HG03469 (cell line): ENCODE measurements at regions not wholly inside any gene's neighbourhood (a gene's known extent, or its start where the extent isn't known, plus 50 kb on each side); places are given as distances from the start of the nearest gene placed in this dataset.

Experiments
- ATAC-seq: cut with Tn5 transposase; IDR thresholded peaks from one replicate; pipeline ENCODE4 v1.9.1; 2021; ENCODE audit warnings: mild to moderate bottlenecking, moderate library complexity, moderate number of reproducible peaks; ENCODE audit not compliant: unreplicated experiment

DNA sequence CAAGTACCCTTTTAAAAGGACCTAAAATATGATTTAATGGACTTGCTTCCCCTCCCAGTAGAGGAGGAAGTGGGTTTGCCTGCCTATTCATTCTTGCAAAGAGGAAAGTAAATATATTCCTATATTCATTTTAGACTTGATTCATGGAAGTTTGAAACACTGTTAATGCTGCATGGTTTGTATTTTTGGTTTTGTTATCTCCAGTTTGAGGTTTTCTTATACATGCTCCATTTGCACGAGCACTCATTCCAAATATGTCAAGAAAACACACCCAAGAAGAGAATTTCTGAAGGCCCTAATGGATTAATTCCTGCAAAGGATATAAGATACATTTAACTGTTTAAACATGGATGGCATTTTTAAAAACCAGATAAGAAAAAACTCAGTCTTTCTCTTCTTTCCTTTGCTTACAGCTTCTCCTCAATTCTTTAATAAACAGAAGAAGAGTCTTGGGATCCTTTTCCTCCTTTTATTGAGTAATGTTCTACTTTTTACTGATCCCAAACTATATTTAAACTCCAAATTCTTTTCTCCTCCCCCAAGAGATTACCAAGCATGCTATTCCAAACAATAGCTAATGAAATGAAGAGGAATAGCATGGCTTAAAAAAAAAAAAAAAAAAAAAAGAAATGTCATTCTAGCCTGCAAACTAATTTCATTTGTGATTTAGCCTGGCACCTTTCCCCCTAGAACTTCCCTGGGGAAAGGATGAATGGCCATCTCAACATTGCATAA is 54.6 kb upstream of the LDB2 start:
- no peak for ATAC-seq

DNA sequence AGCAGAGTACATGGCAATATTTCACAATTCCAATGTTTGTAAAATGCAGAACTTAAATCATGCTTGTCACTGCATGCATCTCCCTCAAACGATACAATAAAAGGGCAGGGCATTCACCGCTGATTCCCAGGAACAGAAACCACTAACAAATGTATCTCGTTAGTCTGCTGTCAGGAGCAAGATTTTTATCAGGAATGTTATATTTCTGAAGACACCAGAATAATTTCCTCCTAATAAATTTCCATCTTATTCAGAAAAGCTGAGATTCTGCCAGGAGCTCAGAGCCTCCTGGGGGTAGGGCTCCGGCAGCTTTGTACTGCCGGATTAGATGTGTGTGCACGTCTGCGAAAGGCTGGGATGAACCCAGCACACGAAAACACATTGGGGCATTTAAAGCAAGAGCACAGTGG is 54.0 kb upstream of the LDB2 start:
- ATAC-seq: no peak
